Stimulated activated CD4-positive, alpha-beta T cell treated with anti-CD3 and anti-CD28 coated beads, Interleukin-1b, Interleukin-23, amount 100 ng/mL, for 24 hours (primary cell): ENCODE measurements at regions not wholly inside any gene's neighbourhood (a gene's known extent, or its start where the extent isn't known, plus 50 kb on each side); places are given as distances from the start of the nearest gene placed in this dataset.

Experiments
- DNase-seq, 4 experiments: peaks; one replicate each; pipeline ENCODE4 v3.0.0-alpha.2; 2020; ENCODE audit warnings: low read depth in 4 of 4, low spot score in 1 of 4

DNA sequence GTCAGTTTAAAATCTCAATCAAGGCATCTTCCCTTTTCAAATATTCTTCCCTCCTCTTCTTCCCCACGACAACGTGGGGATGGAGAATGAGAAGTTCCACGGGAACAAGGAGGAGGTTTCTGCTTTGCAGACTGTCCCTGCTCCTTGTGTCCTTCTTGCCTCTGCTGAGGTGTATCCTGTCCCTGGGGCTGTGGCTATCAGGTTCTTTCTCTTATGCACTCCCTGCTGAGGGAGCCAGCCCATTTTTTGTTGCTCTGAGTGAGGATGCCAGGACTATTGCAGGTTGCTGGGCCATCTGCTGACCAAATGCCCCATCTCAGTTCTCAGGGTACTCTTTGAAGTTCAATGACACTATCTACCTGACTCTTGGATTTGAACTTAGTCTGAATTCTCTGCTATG is 533.6 kb downstream of the RNF144B start:
- DNase-seq: no peak

DNA sequence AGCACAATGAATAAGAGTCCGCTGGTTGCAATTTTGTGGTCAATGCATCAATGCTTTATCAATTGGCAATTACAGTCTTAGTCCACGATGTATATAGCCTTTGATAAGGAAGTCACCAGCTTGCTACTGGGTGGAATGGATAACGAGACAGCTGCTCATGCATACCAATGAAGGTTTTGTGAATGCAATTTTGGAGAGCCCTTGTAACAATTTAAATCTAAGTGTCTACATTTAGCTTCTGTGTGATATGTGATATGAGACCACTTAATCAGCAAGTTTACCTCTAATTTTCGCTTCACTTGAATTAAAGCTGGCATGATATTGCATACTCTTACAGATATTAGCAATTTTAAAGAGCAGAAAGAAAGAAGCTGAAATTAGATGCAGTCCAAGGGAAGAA is 543.9 kb downstream of the RNF144B start:
- DNase-seq: no peak

DNA sequence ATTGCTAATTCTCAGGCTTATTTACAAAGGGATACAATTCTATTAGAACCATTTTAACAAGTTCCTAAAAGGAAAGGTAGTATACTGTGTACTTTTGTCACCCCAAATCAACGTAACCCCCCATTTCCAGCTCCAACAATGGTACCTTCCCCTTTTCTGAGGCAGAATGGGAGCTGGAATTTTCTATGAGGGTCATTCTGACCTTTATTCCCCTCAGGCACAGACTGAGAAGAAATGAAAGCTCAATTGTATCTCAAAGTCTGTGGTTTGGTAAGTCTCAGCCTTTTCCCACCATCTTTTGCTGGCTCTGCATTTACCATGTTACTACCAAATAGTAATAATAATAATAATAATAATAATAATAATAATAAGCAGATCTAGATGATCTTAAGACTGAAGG is 571.0 kb downstream of the RNF144B start:
- no peak for DNase-seq

DNA sequence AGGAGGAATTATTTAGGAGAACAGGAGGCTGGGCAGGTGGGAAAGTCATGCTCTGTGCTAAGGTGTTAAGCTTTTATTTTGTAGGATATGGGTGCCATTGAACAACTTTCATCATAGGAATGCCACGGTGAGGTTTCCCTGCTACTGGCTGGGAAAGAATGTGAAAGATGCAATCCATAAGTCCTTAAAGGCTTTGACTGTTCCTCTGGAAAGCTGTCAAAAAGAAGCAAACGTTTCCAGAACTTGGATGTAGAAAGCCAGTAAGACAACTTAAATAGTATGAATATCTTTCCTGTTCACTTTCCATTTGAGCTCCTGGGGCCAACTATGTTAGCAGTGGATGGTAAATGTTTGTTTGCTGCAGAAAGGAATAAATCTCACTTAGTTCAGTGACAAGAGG is 574.4 kb downstream of the RNF144B start:
- DNase-seq: no peak

DNA sequence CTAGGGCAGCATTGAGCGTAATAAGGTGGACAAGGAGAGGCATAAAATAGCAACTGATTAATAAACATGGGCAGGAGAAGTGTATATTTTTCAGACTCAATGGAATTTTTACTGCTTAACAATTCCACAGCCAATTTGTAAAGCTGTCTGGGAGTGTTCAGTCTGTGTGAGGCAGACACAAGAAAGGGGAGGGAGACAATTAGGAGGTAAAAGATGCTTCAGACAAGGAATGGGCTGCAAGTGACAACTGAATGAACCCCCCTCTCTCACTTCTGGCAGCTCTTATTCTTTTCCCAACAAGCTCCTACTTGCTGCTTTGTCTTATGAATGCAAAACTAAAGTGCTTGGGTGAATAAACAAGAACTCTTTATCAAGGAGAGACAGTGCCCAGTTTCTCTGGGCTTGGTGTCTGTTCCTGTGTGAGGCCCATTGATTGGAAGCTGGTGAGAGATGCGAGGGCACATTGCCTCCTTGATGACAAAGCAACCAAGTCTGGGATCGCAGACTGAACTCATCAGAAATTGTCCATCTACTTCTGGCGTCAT is 575.3 kb downstream of the RNF144B start:
- DNase-seq: no peak

DNA sequence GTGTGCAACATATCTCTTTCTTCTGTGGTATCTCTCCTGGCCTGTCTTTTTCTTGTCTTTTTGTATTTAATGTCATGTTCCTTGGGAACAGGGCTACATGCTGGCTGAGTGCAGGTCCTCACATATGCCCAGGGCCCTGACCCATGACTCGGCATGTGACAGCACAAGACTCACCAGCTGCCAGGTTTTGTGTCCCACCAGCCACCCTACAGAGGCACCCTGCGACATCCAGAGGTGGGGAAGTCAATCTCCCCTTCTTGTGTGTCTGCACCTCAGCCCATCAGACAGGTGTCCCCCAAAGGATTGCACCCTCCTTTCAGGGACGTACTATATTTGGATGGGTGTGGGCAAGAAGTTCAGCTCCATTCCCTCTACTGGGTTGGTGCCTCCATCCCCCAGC is 576.3 kb downstream of the RNF144B start:
- no peak for DNase-seq

DNA sequence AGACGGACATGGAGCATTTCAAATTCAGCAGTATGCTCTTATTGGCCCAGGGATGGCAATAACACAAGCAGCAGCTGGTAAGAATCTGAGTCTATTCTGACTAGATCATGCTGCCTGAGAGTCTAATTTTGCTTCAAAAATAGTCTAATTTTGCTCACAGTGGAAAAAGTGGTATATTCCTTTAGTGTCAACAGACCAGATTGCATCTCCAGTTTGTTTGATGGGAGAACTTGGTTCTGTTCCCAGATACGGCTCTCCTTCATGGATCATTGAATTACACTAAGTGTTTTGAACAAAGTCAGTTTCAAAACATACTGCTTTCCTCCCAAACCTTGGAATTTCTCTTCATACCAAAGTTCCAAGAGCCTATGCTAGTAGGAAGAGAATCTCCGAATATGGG is 586.1 kb downstream of the RNF144B start:
- DNase-seq: no peak

DNA sequence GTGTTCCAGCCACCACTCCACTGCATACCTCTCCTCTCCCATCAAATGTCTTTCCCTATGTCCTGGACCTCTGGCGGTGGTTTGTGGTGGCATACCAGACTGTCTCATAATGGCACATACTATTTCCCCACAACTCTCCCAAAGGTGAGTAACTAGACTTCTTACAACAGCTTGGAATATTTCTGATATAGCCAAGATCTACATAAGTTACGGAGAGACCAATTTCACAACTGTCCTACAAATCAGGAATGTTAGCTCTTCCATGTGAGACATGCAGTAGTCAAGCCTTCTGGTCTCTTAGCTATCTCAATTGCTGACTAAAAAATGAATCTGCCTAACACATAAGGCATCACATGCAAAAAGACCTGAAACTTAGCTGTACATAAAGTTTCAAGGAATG is 588.9 kb downstream of the RNF144B start:
- DNase-seq: no peak

DNA sequence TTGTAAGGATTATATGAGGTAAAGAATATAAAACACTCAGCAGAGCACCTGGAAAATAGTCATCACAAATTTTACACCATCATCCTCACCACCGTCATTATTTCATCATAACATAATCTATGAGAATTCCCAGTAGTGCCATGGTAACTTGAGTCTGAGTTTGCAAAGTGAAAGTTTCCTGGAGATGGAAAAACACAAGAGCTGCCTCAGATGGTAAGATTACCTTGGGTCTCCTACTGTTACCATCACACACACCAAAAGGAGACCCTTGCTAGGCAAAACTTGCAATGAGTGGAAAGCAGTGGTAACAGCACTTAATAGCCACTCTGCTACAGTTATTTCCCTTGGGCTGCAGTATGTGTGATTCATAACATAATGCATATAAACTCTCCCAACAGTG is 589.8 kb downstream of the RNF144B start:
- no peak for DNase-seq

DNA sequence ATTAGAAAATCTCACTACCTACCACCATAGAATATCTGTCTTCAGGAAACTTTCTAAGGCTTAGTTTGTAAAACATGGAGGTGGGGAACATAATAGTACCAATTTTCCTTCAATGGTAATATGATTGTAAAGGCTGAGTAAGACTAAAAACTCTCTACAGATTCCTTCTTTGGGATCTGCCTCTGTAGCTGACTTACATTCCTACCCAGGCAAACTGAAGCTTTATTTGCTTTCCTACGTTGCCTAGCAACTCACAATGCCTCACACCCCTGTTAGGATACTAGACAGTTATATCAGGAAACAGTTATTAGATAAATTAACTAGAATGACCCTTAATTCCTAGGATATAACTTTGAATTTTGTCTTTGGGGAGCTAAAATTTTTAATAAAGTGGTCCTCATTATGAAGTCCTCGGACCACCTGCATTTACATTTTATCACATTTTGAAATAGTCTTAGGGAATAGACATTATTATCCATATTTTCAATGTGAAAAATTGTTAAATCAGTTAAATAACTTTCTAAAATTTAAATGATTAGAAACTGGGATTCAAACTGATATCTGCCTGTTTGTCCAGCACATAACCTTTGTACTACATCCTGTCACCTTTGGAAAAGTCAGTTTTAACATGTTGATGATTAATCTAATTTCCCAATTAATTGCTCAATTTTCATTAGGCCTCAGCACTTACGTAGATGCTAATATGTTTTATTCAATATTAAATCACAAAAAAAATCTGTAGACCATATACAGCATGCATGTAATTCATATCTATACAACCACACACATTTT is 591.4 kb downstream of the RNF144B start:
- DNase-seq: no peak

DNA sequence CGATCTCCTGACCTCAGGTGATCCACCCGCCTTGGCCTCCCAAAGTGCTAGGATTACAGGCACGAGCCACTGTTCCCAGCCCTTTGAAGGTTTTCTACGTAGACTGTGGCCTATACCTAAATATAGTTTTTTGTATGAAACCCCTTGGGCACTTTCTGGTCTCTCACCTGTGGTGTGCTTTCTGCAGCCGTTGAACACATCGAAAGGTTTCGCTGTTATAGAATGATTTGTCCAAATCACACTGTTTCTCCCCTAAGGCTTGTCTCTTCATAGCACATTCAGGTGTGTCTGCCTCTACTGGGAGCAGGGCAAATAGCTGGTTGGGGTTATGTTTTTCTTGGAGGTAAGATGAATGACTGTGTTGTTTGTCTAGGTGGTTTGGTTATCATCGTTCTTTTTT is 597.9 kb downstream of the RNF144B start:
- no peak for DNase-seq

DNA sequence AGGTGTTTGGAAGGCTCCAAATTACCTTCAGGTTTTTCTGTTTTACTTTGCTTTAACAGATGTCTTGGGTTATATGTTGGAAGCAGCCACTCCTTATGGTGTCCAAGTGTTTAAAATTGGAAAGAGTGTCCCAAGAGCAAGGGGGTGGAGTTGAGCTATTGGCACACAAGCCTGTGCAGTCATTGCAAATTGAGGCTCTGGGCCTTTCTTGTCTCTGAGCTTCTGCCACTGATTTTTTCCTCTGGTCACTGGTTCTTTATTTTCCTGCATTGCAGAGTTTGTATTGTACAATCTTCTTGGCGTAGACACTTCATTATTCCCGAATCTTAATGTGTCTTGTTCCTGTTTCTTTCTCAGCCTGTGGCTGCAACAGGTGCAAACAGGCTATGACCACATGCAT is 598.8 kb downstream of the RNF144B start:
- DNase-seq: no peak

DNA sequence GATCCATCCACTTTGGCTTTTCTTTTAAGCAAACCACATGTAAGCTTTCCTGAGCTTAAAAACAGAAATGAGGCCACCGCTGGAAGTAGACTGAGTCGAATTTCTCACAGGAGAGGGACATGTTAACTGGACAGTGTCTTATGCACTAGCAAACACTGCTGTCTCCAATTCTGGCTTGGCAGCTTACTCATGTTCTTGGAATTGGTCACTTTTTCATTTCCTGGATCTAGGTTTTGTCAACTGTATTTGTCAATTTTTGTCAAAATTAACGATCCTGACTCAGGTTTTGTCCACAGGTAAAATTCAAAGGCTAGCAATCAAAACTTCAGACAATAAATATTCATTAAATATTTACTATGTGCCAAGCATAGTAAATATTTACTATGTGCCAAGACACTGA is 601.5 kb downstream of the RNF144B start:
- DNase-seq: no peak

DNA sequence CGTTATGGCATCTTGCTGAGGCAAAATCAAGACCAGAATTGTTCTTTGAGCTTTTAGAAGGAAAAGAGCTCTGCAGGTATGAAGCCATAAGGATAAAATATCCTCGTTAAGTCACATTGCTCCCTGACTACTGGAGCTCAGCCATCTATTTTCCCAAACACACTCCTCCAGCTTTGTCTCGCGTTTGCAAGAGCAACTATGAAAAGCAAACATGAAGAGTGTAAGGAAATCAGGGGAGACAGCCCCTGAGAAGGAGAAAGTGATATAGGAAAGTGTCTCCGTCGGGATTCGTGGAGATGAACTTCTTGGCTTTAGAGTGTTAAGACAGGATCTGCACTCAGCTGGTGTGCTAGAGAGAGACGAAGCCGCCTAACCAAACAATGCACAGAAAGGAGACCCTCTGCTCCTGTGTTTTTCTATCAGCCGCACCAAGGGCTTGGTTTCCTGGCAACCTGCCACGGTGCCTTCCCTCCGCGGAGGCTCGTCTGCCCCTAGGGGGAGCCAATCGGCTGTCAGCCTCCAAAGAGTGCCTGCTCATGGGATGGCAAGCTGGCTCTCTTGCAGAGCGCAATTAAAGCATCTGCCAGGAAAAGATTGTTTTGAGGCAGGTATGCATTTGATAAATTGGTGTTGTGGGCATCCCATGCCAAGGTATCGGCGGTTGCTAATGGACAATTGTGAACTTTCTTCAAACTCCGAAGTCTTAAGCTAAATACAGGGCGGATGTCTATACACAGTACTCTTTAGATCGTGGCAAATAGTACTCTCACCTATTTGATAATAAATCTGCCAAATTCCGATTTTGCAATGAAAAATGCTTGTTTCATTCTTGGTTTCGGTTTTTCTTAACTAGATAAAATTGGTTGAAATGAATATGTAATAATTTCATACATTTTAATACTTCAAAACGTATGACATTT is 603.2 kb downstream of the RNF144B start:
- DNase-seq: peak in 3 of 4 experiments; percentile 0 to 13 (median 2)

DNA sequence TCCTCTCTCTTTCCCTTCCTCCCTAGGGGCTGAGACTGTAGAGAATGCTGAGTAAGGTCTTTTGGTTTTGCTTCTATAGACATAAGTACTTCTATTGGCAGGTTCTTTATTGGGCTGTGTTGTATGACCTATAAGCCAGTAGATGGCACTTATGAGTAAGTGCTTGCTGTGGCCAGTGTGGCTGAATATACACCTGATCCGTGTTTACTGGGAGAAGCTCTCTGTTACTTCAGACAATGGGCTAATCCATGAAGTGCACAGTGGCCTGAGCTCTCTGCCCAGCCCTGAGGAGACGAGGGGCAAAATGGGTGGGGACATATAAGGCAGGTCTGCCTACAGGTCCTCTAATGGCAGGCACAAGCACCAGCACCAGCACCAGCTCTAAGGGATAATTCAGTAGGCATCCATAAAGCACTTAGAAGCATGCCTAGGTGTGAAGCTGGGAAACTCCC is 610.3 kb downstream of the RNF144B start:
- DNase-seq: no peak

DNA sequence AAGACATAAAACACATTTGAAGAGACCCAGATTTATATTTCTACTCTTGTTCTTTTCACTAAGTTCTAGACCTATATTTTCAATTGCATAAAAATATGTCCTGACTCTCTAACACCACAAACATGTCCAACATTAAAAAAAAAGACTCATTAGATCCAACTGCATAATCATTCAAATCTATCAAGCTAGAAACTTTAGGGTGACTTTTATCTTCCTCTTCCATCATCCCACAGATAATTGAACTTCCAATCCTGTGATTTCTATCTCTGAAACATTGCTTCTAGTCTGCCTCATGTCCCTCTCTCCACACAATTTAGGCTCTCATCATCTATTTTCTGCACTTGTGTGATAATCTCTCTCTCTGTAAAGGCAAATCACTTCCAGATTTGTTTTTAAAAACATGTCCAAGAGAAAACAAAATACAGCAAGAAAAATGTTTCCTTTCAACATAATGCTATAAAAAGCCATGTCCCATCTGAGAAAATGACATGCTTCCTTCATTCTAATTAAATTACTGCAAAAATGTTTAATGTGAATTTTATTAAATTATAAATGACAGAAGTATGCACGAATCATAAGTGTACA is 615.9 kb downstream of the RNF144B start:
- DNase-seq: no peak

DNA sequence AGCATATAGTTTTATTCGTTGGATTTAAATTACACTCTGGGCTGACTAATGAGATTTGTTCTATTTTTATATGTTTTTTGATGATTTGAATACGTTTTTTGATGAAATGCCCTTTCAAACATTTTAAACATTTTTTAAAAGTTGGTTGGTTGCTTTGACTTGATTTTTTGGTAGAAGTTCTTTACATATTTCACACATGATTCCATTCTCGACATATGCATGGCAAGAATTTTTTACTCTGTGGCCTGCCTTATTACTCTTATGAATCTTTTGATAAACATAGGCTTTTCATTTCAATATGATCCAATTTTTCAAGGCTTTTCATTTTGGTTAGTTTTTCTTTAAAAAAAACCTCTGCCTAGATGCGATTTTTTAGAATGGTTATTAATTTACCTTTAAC is 617.0 kb downstream of the RNF144B start:
- no peak for DNase-seq

DNA sequence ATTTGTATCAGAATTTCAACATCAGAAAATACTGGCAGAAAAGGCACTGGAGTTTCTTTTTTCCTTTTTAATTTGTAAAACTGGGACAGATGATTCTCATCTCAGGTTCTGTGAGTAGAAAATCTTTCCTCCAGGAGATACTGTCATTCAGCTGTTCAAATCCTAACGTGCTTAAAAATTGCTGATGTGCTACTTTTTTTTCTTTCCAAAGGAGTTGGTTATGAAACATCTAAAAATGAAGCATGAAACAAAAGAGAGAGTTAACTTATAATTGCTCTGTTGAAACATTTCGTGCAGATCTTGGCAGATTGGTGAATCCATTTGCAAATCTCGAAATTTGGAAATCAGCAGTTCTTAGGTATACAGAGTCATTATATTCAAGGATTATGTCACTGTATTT is 622.6 kb downstream of the RNF144B start:
- no peak for DNase-seq

DNA sequence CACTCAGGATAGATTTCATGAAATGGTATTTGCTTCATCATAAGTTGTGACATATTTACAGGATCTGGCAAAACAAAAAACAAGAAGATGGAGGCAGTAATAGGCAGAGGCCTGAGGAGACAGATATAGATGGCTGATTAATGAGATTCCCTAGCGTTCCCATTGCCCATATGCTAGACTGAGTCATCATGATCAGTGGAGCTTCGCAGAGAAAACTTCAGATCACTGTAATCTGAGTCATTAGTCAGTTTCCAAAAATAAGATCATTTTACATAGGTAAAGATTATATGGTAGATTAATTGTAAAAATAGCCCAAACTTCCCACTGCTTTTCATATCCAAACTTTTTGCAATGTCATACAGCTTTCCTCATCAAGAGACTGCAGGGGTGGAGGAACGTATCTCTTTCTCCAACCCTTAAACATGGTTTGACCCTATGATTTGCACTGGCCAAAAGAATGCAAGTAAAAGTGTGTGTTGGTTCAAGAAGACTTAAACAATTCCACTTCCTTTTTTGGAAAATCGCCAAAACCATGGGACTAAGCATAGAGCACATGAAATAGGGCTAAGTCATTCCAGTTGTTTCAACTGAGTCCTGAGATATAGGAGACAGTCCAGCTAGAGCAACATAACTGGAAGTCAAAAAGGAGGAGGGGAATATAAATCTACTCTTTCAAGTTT is 626.0 kb downstream of the RNF144B start:
- DNase-seq: no peak

DNA sequence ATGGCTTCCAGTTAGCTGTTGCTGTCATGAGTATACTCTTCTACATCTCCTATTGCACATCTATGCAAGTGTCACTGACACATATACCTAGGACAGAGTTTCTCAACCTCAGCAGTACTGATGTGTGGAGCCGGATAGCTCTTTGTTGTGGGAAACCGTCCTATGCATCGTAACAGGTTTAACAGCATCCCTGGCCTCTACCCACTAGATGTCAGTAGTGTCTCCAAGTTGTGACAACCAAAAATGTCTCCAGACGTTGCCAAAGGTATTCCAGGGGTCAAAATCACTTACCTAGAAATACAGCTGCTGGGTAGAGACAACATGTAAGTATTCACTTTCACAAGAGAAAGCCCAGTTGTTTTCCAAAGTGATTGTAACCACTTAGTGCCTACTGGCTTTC is 637.6 kb downstream of the RNF144B start:
- no peak for DNase-seq

DNA sequence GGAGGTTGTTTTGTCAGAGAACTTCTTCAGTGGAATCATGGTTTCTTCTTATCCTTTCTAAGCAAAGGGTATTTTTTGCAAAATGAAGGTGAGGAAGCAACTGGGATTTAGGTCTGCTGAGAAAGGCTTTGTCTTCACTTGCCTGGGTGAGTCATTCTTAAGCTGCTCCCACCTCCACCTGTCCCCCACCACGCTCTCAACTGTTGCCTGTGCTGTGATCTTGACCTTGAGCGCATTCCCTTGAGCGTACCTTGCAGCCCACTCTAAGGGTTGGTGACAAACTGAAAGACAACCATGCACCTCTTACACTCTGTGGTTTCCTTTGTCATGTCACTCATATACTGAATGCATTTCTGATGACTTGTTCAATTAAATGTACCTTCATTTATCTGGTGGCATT is 641.1 kb downstream of the RNF144B start:
- DNase-seq: no peak
